ENCODE measurements at regions not wholly inside any gene's neighbourhood (a gene's known extent, or its start where the extent isn't known, plus 50 kb on each side); places are given as distances from the start of the nearest gene placed in this dataset.
A peak's percentile ranks its signal among the peaks of the same experiment; 100 is the strongest.
"Not testable (repeated sequence)": the region's sequence is repeated elsewhere in the genome, so short reads cannot be mapped to it uniquely, and the experiment has no call there.

DNA sequence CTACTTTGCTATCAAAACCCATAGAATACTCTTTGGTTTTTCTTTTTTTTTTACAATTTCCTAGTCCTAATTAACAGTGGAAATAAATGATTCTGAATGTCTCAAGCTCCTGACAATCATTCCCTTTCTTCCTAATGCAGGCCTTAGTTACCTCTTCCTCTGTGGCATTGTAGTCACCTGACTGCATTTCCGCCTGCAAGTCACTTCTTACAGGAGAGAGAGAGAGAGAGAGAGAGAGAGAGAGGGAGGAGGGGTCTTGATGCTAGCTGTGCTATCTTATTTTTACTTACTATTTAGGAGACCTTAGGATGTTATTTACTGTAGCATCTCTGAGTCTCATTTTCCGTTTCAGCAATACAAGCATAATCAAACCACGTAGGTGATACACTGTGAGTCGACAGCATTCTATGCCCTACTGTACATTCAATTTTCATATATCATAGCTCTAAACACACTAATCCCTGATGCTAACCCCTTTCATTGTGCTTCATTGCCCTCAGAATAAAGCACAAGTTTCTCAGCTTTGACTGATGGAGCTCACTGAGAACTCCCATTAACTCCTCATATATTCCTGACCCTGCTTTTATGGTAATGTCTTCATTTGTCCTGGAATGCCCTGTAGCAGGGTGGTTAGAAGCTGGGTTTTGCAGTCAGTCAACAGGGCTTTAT lies 1237.3 kb downstream of the XPNPEP1 start:
- no peak for DNase-seq (ENCODE audit: low spot score)

DNA sequence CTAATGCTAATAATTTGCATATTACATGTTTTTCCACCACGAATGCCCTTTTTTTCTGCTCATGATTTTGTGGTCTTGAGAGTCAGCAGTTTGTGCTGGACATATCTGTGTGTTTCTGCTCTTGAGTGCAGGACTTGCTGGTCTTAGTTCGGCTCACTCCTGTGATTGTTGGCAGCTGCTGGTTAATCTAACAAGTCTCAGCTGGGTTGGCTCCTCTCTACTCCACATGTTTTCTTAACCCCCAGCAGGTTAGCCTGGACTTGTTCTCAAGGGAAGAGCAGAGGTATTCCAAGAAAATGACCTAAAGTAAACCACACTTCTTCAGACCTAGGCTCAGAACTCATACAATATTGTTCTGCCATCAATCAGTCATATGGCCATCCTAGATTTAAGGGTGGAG lies 1238.9 kb downstream of the XPNPEP1 start:
- no peak for DNase-seq (ENCODE audit: low spot score)

GRCh38 chr10:108673741-108674140 lies 1249.6 kb downstream of the XPNPEP1 start:
- DNase-seq (ENCODE audit: low spot score) = no peak

DNA sequence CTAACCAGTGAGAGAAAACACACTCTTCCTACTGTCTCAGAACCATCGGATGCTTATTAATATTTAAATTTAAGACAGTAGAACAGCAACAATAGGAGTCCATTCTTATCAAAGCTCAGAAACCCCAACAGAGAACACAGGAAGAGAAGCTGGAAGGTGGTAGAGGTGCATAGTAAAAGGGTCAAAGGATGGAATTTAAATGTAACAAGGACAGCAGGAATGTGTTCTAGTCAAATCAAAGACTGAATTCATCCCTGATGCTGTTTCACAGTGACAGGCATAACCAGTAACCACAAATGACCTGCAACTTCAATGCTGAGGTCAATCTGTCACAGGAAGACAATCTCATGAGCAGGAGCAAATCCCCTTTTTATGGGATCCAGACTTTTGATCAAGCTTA lies 1259.7 kb downstream of the XPNPEP1 start:
- DNase-seq (ENCODE audit: low spot score) = peak; percentile 10

GRCh38 chr10:108662975-108663374 lies 1260.3 kb downstream of the XPNPEP1 start:
- DNase-seq (ENCODE audit: low spot score) = no peak

DNA sequence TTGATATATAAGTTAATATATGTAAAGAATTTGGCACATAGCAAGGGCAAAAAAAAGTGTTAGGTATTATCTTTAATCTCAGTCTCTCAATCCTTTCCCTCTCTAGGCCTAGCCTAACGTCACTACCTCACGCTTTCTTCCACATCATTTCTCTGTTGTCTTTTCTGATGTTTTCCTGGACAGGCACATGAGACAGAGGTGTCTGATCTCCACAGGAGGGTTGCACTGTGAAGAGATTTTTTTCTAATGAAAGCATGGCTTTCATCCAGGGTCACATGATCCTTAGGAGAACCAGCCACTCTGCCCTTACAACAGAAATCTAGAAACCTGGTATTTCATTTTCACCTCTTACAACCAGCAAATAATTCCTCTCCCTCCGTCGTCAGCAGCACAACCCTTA lies 1268.3 kb downstream of the XPNPEP1 start:
- no peak for DNase-seq (ENCODE audit: low spot score)

DNA sequence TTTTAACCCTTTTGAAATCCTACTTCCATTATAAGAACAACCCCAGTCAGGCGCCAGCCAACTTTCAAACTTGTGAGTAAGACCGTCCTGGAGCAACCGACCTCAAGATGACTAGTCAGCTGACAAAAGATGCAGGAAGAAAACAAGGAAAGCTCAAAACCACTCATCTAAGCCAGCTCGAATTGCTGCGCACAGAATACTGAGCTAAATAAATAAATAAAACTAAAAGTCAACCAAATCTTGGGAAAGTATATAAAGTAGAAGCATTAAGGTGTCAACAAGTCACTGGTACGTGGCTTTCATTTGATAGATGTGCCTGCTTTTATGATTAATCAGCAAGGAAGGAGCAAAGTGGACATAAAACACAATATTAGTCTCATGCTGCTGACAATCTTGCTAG lies 1269.8 kb downstream of the XPNPEP1 start:
- no peak for DNase-seq (ENCODE audit: low spot score)

DNA sequence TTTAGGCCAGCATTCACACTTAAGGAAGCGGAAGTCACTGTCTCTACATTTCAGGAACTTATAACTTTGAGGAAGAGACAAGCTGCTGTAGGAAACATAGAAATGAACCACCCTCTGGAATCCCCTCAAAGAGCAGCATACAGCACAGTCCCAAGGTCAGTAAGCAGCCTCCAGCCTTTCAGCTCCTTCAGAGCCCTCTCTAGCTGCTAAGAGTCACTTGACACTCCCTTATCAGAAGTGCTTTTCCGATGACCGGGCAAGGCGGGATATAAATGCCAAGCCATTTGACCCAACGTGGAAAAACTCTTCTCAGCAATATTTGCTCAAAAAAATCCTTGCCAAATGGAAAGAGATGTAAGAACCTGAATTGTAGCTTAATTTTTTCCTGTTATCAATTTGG lies 1284.3 kb downstream of the XPNPEP1 start:
- no peak for DNase-seq (ENCODE audit: low spot score)

DNA sequence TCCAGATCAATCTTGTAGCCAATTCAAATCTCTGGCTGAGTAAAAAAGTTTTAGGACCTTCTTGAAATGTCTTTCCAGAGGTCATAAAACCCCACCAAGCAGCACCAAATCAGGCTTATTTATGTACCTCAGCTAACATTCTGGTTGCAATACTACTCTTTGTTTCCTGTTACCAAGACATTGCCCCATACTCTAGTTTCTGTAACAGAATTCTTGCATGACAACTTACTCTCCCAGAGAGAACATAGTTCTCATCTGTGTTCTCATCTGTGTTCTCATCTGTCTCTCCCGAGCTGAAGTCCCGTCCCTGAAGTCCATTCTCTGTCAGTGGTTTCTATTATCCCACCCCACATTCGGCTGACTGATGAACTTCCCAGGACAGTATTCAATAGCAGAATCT lies 1285.1 kb downstream of the XPNPEP1 start:
- DNase-seq (ENCODE audit: low spot score) = no peak

DNA sequence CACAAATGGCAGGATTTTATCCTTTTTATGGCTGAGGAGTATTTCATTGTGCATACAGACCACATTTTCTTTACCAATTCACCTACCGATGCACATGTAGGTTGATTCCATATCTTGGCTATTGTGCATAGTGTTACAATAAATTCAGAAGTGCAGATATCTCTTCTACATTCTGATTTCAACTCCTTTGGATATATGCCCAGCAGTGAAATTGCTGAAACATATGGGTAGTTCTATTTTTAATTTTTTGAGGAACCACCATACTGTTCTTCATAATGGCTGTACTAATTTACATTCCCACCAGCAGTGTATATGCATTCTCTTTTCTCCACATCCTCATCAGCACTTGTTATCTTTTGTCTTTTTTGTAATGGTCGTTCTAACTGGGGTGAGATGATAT lies 1290.3 kb downstream of the XPNPEP1 start:
- no peak for DNase-seq (ENCODE audit: low spot score)

GRCh38 chr10:108632144-108632543 lies 1291.2 kb downstream of the XPNPEP1 start:
- no peak for DNase-seq (ENCODE audit: low spot score)

GRCh38 chr10:108631332-108631731 lies 1292.0 kb downstream of the XPNPEP1 start:
- no peak for DNase-seq (ENCODE audit: low spot score)

DNA sequence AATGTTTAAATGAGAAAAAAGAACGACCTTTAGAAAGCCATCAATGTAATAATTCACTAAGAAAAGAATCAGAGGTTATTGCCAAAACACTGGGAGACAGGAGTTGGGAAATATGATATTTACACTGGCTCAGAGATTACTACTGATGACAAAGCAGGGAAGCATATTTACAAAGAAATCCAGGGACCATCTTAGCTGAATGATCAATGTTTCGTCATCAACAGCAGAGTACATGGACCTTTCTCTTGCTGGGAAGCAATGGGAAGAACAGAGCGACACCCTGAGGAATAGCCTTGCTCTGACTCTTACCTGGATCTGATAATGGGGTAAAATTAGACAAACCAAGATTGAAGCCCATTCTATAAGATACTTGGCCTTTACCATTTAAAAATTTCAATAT lies 1293.5 kb downstream of the XPNPEP1 start:
- no peak for DNase-seq (ENCODE audit: low spot score)

GRCh38 chr10:108624052-108624451 lies 1299.3 kb downstream of the XPNPEP1 start:
- DNase-seq (ENCODE audit: low spot score) = no peak

GRCh38 chr10:108620821-108621534 lies 1302.3 kb downstream of the XPNPEP1 start:
- DNase-seq (ENCODE audit: low spot score) = no peak

DNA sequence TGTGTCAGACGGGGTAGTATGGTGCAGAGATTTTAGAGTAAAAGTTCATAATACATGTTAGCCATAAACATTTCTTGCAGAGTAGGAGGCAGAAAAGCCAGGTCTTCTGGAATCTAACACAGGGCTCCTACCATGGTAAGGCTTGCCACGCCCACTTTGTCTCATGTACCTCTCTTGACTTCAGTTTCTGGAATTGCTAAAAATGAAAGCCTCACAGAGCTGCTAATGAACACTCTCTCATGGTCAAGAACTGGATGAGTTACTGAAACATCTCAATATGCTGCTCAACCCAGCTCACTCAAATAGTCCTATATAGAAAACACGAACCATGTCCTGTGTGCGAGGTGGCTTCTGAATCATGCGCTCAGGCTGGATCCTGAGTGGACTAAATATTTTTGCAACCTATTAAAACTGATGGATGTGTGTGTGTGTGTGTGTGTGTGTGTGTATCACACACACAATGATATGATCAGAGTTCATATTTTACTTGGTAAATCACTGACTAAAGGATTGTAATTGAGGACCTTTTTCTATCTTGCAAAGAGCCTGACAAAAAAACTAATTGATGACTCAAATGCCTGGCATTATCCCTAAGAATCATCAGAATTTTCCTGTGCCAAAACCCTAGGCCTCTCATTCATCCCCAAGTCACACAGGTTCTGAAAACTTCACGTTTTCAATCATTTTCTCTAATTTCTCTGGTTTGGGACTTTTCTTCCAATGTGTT lies 1306.6 kb downstream of the XPNPEP1 start:
- DNase-seq (ENCODE audit: low spot score) = no peak

DNA sequence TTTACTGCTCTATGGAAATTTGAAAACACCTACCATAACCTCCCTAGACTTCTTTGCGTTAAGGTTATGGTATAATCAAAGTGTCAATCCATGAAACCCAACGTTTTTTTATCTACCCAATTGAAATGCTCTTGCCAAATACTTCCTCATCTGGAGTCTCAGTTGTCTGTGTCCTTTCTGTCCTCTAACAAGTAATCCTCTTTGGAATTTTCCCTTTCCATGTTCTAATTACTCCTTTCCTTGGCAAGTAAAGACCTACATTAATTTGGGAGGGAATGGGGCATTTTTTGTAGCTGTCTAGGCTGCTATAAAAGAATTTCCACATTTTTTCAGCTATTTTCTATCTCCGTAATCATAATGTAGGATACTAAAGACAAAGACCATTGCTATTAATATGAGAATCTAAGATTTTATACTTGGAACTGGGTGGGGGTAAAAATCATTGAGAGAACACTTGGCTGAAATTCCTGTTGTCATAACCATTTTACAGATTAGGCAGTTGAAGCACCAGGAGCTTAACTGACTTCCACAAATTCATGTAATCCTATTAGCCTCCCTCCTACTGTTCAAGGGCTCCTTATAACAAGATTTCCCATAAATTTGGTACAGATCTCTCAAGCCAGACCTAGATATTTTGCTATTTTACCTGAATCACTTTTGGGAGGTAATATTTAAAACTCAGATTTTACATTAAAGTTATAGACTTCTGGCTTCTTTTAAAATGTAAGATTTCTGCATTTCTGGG lies 1307.6 kb downstream of the XPNPEP1 start:
- no peak for DNase-seq (ENCODE audit: low spot score)

GRCh38 chr10:108612485-108612884 lies 1310.8 kb downstream of the XPNPEP1 start:
- no peak for DNase-seq (ENCODE audit: low spot score)

GRCh38 chr10:108608860-108609259 lies 1314.5 kb downstream of the XPNPEP1 start:
- no peak for DNase-seq (ENCODE audit: low spot score)

- DNase-seq (ENCODE audit: low spot score) = peak; percentile 23
Observed at GRCh38 chr10:108601851-108602250, 1321.5 kb downstream of the XPNPEP1 start.

DNA sequence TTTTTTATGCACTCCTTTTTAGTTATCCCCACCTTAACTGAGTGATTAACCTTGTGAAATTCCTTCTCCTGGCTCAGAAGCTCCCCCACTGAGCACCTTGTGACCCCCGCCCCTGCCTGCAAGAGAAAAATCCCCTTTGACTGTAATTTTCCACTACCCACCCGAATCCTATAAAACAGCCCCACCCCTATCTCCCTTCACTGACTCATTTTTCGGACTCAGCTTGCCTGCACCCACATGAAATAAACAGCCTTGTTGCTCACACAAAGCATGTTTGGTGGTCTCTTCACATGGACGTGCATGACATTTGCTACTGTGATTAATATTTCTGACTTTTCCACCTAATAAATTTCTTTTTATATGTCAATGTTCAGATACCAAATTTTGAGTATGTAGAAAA lies 1322.8 kb downstream of the XPNPEP1 start:
- DNase-seq (ENCODE audit: low spot score) = not testable (repeated sequence)

DNA sequence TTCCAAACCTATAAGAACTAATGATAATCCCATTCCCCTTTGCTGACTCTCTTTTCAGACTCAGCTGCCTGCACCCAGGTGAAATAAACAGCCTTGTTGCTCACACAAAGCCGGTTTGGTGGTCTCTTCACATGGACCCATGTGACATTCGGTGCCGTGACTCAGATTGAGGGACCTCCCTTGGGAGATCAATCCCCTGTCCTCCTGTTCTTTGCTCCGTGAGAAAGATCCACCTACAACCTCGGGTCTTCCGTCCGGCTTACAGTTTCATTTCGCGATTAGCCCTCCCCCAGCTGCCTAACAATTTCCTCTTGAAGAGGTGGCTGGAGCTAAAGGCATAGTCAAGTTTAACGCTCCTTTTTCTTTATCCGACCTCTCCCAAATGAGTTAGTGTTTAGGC lies 1324.0 kb downstream of the XPNPEP1 start:
- not testable (repeated sequence) for DNase-seq (ENCODE audit: low spot score)
